ENCODE measurements at regions not wholly inside any gene's neighbourhood (a gene's known extent, or its start where the extent isn't known, plus 50 kb on each side); places are given as distances from the start of the nearest gene placed in this dataset.

- ATAC-seq (no peak), DNase-seq (no peak)
These were observed 177.8 kb upstream of the ARID1B start for GRCh38 chr6:156599366-156599765.

GRCh38 chr6:156598855-156599180, 178.4 kb upstream of the ARID1B start:
- intact Hi-C loops (cut with DNase I): no loop called here

More at GRCh38 chr6:156599366-156599765, 177.8 kb upstream of the ARID1B start:
- 81 to 87% (median 87%) methylated on average over 11 of the region's 11 CpGs for WGBS, 4 donors
- intact Hi-C loops (cut with DNase I): no loop called here
- Histone ChIP-seq H3K27ac (peak overlapping the region in 6 of 12 donors; percentile 5 to 69 (median 46)), H3K9me3 (peaks cover 0 to 3% (median 0%) of the 10 kb centered on the region in 12 donors), H3K27me3 (no peaks in the 10 kb centered on the region), H3K4me3 (no peak overlapping the region), H3K36me3 (no peaks in the 10 kb centered on the region), H3K4me1 (peaks cover 0 to 10% (median 0%) of the 10 kb centered on the region in 12 donors)
- TF ChIP-seq CTCF (IDR thresholded peaks at IDR 0.05) (no peak), POLR2A (IDR thresholded peaks at IDR 0.05) (no peak)

GRCh38 chr6:156598071-156598854, 178.9 kb upstream of the ARID1B start:
- Histone ChIP-seq H3K27ac (no peak overlapping the region), H3K4me3 (no peak overlapping the region), H3K9me3 (no peaks in the 10 kb centered on the region), H3K4me1 (peaks cover 0 to 10% (median 0%) of the 10 kb centered on the region in 12 donors), H3K27me3 (peaks cover 0 to 6% (median 0%) of the 10 kb centered on the region in 9 donors), H3K36me3 (no peaks in the 10 kb centered on the region)
- 84 to 86% (median 85%) methylated on average over 22 of the region's 22 CpGs for WGBS, 4 donors
- TF ChIP-seq POLR2A (IDR thresholded peaks at IDR 0.05) (no peak), CTCF (IDR thresholded peaks at IDR 0.05) (no peak)
- ATAC-seq (no peak), DNase-seq (no peak)
- intact Hi-C loops (cut with DNase I): no loop called here

More at GRCh38 chr6:156598855-156599180, 178.4 kb upstream of the ARID1B start:
- Histone ChIP-seq H3K9me3 (no peaks in the 10 kb centered on the region), H3K27ac (no peak overlapping the region), H3K27me3 (peaks cover 0 to 4% (median 0%) of the 10 kb centered on the region in 9 donors), H3K4me1 (peaks cover 0 to 10% (median 0%) of the 10 kb centered on the region in 12 donors), H3K36me3 (no peaks in the 10 kb centered on the region), H3K4me3 (no peak overlapping the region)
- ATAC-seq (no peak), DNase-seq (no peak)
- 68 to 77% (median 71%) methylated on average over 6 of the region's 6 CpGs for WGBS, 4 donors
- TF ChIP-seq CTCF (IDR thresholded peaks at IDR 0.05) (no peak), POLR2A (IDR thresholded peaks at IDR 0.05) (no peak)

GRCh38 chr6:156597095-156597494, 180.1 kb upstream of the ARID1B start:
- WGBS, 4 donors: 76 to 79% (median 77%) methylated on average over 5 of the region's 5 CpGs
- Histone ChIP-seq H3K9me3 (no peaks in the 10 kb centered on the region), H3K4me1 (peaks cover 0 to 10% (median 0%) of the 10 kb centered on the region in 12 donors), H3K27me3 (peaks cover 0 to 6% (median 0%) of the 10 kb centered on the region in 9 donors), H3K36me3 (no peaks in the 10 kb centered on the region), H3K27ac (no peak overlapping the region), H3K4me3 (no peak overlapping the region)
- no peak for DNase-seq
- no peak for ATAC-seq
- TF ChIP-seq POLR2A (IDR thresholded peaks at IDR 0.05) (no peak), CTCF (IDR thresholded peaks at IDR 0.05) (no peak)
- intact Hi-C loops (cut with DNase I): no loop called here
